Activated naive CD4-positive, alpha-beta T cell treated with anti-CD3 and anti-CD28 coated beads, Interleukin-2, amount 50 U/mL, for 72 hours (primary cell): ENCODE measurements at regions not wholly inside any gene's neighbourhood (a gene's known extent, or its start where the extent isn't known, plus 50 kb on each side); places are given as distances from the start of the nearest gene placed in this dataset.
"Not testable (repeated sequence)": the region's sequence is repeated elsewhere in the genome, so short reads cannot be mapped to it uniquely, and the experiment has no call there.

Experiments
- ATAC-seq, 2 donors: fragments of 150-1000 bp; cut with Tn5 transposase; 2 replicates each; pipeline ENCODE4 v1.10.0; 2021; ENCODE audit warnings: mild to moderate bottlenecking in 2 of 2, moderate library complexity in 2 of 2
- DNase-seq, 2 donors: peaks; one replicate each; pipeline ENCODE4 v3.0.0; 2021 to 2022; ENCODE audit warnings: low spot score in 2 of 2
- H3K27ac Mint-ChIP-seq, 2 donors: one replicate each; pipeline ENCODE4 v1.8.0; 2022; ENCODE audit warnings: mild to moderate bottlenecking in 2 of 2, mixed read lengths in 2 of 2
- H3K36me3 Mint-ChIP-seq, 2 donors: one replicate each; pipeline ENCODE4 v1.8.0; 2022; ENCODE audit warnings: mixed read lengths in 2 of 2
- H3K9me3 Mint-ChIP-seq, 2 donors: one replicate each; pipeline ENCODE4 v1.8.0; 2022; ENCODE audit warnings: mixed read lengths in 2 of 2

GRCh38 chr4:124055336-124055735 lies 657.2 kb downstream of the ANKRD50 start:
- no peak for ATAC-seq

GRCh38 chr4:124055896-124056295 lies 656.6 kb downstream of the ANKRD50 start:
- ATAC-seq: no peak
- DNase-seq: no peak
- no peaks in the 10 kb centered on the region for H3K36me3 Mint-ChIP-seq
- no peak overlapping the region for H3K27ac Mint-ChIP-seq
- peaks cover 0 to 4% of the 10 kb centered on the region in 2 donors for H3K9me3 Mint-ChIP-seq

More at GRCh38 chr4:124055336-124055735, 657.2 kb downstream of the ANKRD50 start:
- no peak for DNase-seq
- Mint-ChIP-seq H3K27ac (no peak overlapping the region), H3K36me3 (no peaks in the 10 kb centered on the region), H3K9me3 (peaks cover 0 to 4% of the 10 kb centered on the region in 2 donors)

GRCh38 chr4:124060261-124060918 lies 652.1 kb downstream of the ANKRD50 start:
- DNase-seq: no peak
- Mint-ChIP-seq H3K27ac (no peak overlapping the region), H3K36me3 (no peaks in the 10 kb centered on the region), H3K9me3 (peaks cover 0 to 10% of the 10 kb centered on the region in 2 donors)
- no peak for ATAC-seq

- DNase-seq: no peak
- Mint-ChIP-seq H3K27ac (no peak overlapping the region), H3K36me3 (no peaks in the 10 kb centered on the region), H3K9me3 (peaks cover 0 to 9% of the 10 kb centered on the region in 2 donors)
- no peak for ATAC-seq
Measured at GRCh38 chr4:124061413-124061812, 651.1 kb downstream of the ANKRD50 start.

- Mint-ChIP-seq H3K27ac (no peak overlapping the region), H3K36me3 (peaks cover 0 to 8% of the 10 kb centered on the region in 2 donors), H3K9me3 (peaks cover under 1 to 22% of the 10 kb centered on the region in 2 donors)
- ATAC-seq (no peak), DNase-seq (no peak)
Measured at GRCh38 chr4:124065422-124065821, 647.1 kb downstream of the ANKRD50 start.

- ATAC-seq (no peak), DNase-seq (no peak)
- H3K36me3 Mint-ChIP-seq: peaks cover 0 to 14% of the 10 kb centered on the region in 2 donors
- peaks cover 6 to 27% of the 10 kb centered on the region in 2 donors for H3K9me3 Mint-ChIP-seq
- no peak overlapping the region for H3K27ac Mint-ChIP-seq
Measured at GRCh38 chr4:124065936-124066335, 646.6 kb downstream of the ANKRD50 start.

- no peak overlapping the region for H3K27ac Mint-ChIP-seq
- peaks cover 0 to 19% of the 10 kb centered on the region in 2 donors for H3K36me3 Mint-ChIP-seq
- ATAC-seq (no peak), DNase-seq (no peak)
- H3K9me3 Mint-ChIP-seq: peaks cover 12 to 34% of the 10 kb centered on the region in 2 donors
Measured at GRCh38 chr4:124066595-124066994, 645.9 kb downstream of the ANKRD50 start.

GRCh38 chr4:124067046-124067445 lies 645.5 kb downstream of the ANKRD50 start:
- no peak overlapping the region for H3K27ac Mint-ChIP-seq

GRCh38 chr4:124070688-124071484 lies 641.6 kb downstream of the ANKRD50 start:
- DNase-seq (no peak), ATAC-seq (no peak)
- H3K36me3 Mint-ChIP-seq: peaks cover 6 to 44% of the 10 kb centered on the region in 2 donors
- H3K9me3 Mint-ChIP-seq: peaks cover 33 to 52% of the 10 kb centered on the region in 2 donors
- H3K27ac Mint-ChIP-seq: no peak overlapping the region

More at GRCh38 chr4:124067046-124067445, 645.5 kb downstream of the ANKRD50 start:
- H3K36me3 Mint-ChIP-seq: peaks cover 0 to 19% of the 10 kb centered on the region in 2 donors
- peaks cover 16 to 38% of the 10 kb centered on the region in 2 donors for H3K9me3 Mint-ChIP-seq
- DNase-seq: no peak
- ATAC-seq: no peak

- DNase-seq, ATAC-seq, H3K27ac Mint-ChIP-seq: not testable (repeated sequence)
- Mint-ChIP-seq H3K36me3 (peaks cover 6 to 37% of the 10 kb centered on the region in 2 donors), H3K9me3 (peaks cover 48 to 54% of the 10 kb centered on the region in 2 donors)
Measured at GRCh38 chr4:124075276-124075675, 637.3 kb downstream of the ANKRD50 start.

- no peak for DNase-seq
- Mint-ChIP-seq H3K9me3 (peaks cover 26 to 38% of the 10 kb centered on the region in 2 donors), H3K27ac (no peak overlapping the region), H3K36me3 (peaks cover 6 to 14% of the 10 kb centered on the region in 2 donors)
- no peak for ATAC-seq
Measured at GRCh38 chr4:124079174-124079780, 633.3 kb downstream of the ANKRD50 start.

- no peak for DNase-seq
- no peaks in the 10 kb centered on the region for H3K36me3 Mint-ChIP-seq
Measured at GRCh38 chr4:124083711-124084110, 628.8 kb downstream of the ANKRD50 start.

GRCh38 chr4:124085561-124086180 lies 626.9 kb downstream of the ANKRD50 start:
- H3K36me3 Mint-ChIP-seq: no peaks in the 10 kb centered on the region

More at GRCh38 chr4:124083711-124084110, 628.8 kb downstream of the ANKRD50 start:
- Mint-ChIP-seq H3K27ac (no peak overlapping the region), H3K9me3 (peaks cover 4 to 19% of the 10 kb centered on the region in 2 donors)
- no peak for ATAC-seq

GRCh38 chr4:124090021-124090420 lies 622.5 kb downstream of the ANKRD50 start:
- DNase-seq (no peak), ATAC-seq (no peak)
- H3K9me3 Mint-ChIP-seq: peaks cover 6 to 13% of the 10 kb centered on the region in 2 donors
- H3K36me3 Mint-ChIP-seq: no peaks in the 10 kb centered on the region
- H3K27ac Mint-ChIP-seq: no peak overlapping the region

More at GRCh38 chr4:124085561-124086180, 626.9 kb downstream of the ANKRD50 start:
- no peak for DNase-seq
- H3K27ac Mint-ChIP-seq: no peak overlapping the region
- ATAC-seq: no peak
- peaks cover 0 to 7% of the 10 kb centered on the region in 2 donors for H3K9me3 Mint-ChIP-seq

GRCh38 chr4:124092101-124092500 lies 620.4 kb downstream of the ANKRD50 start:
- Mint-ChIP-seq H3K36me3 (no peaks in the 10 kb centered on the region), H3K27ac (no peak overlapping the region), H3K9me3 (peaks cover 6 to 18% of the 10 kb centered on the region in 2 donors)
- no peak for ATAC-seq
- no peak for DNase-seq

- Mint-ChIP-seq H3K9me3 (peaks cover 6 to 21% of the 10 kb centered on the region in 2 donors), H3K36me3 (no peaks in the 10 kb centered on the region), H3K27ac (no peak overlapping the region)
- ATAC-seq (no peak), DNase-seq (no peak)
Measured at GRCh38 chr4:124092541-124092984, 620.0 kb downstream of the ANKRD50 start.
